Astrocyte (in vitro differentiated cells and primary cell): ENCODE measurements at regions not wholly inside any gene's neighbourhood (a gene's known extent, or its start where the extent isn't known, plus 50 kb on each side); places are given as distances from the start of the nearest gene placed in this dataset.

ENCODE experiments used
- DNase-seq: peaks from one replicate; pipeline ENCODE4 v3.0.0-alpha.2; 2010; ENCODE audit warnings: low read depth
- FAIRE-seq: peaks from 2 replicates; lab custom pipeline; 2011; peaks lifted over from hg19 to GRCh38; lab: Jason Lieb, UNC
- H2AFZ ChIP-seq: 2 replicates; pipeline ENCODE4 v1.6.0; 2012; ENCODE audit warnings: low read depth, low read length, inconsistent platforms
- H3K27ac ChIP-seq: 2 replicates; pipeline ENCODE4 v1.5.1; 2011; ENCODE audit warnings: low read depth, low read length, inconsistent platforms
- H3K27me3 ChIP-seq: 2 replicates; pipeline ENCODE4 v1.6.0; 2011; ENCODE audit warnings: low read length, inconsistent platforms; ENCODE audit not compliant: insufficient read depth
- H3K36me3 ChIP-seq: 2 replicates; pipeline ENCODE4 v1.5.1; 2011; ENCODE audit warnings: low read length, inconsistent platforms; ENCODE audit not compliant: insufficient read depth
- H3K4me1 ChIP-seq: 2 replicates; pipeline ENCODE4 v1.5.1; 2011; ENCODE audit warnings: low read length, inconsistent platforms; ENCODE audit not compliant: insufficient read depth
- H3K4me2 ChIP-seq: 2 replicates; pipeline ENCODE4 v1.6.0; 2012; ENCODE audit warnings: low read length, inconsistent platforms
- H3K4me3 ChIP-seq: 2 replicates; pipeline ENCODE4 v1.5.1; 2011; ENCODE audit warnings: low read depth, mild to moderate bottlenecking, low read length, inconsistent platforms; ENCODE audit not compliant: insufficient read depth
- H3K79me2 ChIP-seq: 2 replicates; pipeline ENCODE4 v1.6.0; 2012; ENCODE audit warnings: mild to moderate bottlenecking, low read length, inconsistent platforms; ENCODE audit not compliant: insufficient read depth
- H3K9ac ChIP-seq: 2 replicates; pipeline ENCODE4 v1.6.0; 2012; ENCODE audit warnings: mild to moderate bottlenecking, low read length, inconsistent platforms
- H3K9me3 ChIP-seq: 2 replicates; pipeline ENCODE4 v1.5.1; 2012; ENCODE audit warnings: low read depth, mild to moderate bottlenecking, low read length, inconsistent platforms; ENCODE audit not compliant: insufficient read depth
- H4K20me1 ChIP-seq: 2 replicates; pipeline ENCODE4 v1.6.0; 2012; ENCODE audit warnings: low read length, inconsistent platforms; ENCODE audit not compliant: insufficient read depth
- H3K27ac Mint-ChIP-seq: one replicate; pipeline ENCODE4 v1.8.0; 2021; ENCODE audit warnings: mild to moderate bottlenecking, mixed read lengths; ENCODE audit not compliant: unreplicated experiment
- H3K27me3 Mint-ChIP-seq: one replicate; pipeline ENCODE4 v1.8.0; 2021; ENCODE audit warnings: low read depth, mixed read lengths; ENCODE audit not compliant: unreplicated experiment
- H3K36me3 Mint-ChIP-seq: one replicate; pipeline ENCODE4 v1.8.0; 2021; ENCODE audit warnings: low read depth, mixed read lengths; ENCODE audit not compliant: unreplicated experiment
- H3K4me1 Mint-ChIP-seq: one replicate; pipeline ENCODE4 v1.8.0; 2021; ENCODE audit warnings: low read depth, mixed read lengths; ENCODE audit not compliant: unreplicated experiment
- H3K4me3 Mint-ChIP-seq: one replicate; pipeline ENCODE4 v1.8.0; 2021; ENCODE audit warnings: mild to moderate bottlenecking, moderate library complexity, mixed read lengths; ENCODE audit not compliant: unreplicated experiment
- H3K9me3 Mint-ChIP-seq: one replicate; pipeline ENCODE4 v1.8.0; 2021; ENCODE audit warnings: mild to moderate bottlenecking, mixed read lengths; ENCODE audit not compliant: unreplicated experiment
- EZH2 ChIP-seq: IDR thresholded peaks from 2 replicates; pipeline ENCODE4 v1.6.1; 2012; ENCODE audit warnings: mild to moderate bottlenecking, low read length, inconsistent platforms; ENCODE audit not compliant: insufficient read depth
- TF ChIP-seq, protein P1 (sequence below): IDR thresholded peaks from 2 replicates; pipeline ENCODE4 v1.5.1; 2011; ENCODE audit warnings: low read depth, mild to moderate bottlenecking, inconsistent platforms, low read length, moderate library complexity; ENCODE audit not compliant: insufficient read depth

DNA sequence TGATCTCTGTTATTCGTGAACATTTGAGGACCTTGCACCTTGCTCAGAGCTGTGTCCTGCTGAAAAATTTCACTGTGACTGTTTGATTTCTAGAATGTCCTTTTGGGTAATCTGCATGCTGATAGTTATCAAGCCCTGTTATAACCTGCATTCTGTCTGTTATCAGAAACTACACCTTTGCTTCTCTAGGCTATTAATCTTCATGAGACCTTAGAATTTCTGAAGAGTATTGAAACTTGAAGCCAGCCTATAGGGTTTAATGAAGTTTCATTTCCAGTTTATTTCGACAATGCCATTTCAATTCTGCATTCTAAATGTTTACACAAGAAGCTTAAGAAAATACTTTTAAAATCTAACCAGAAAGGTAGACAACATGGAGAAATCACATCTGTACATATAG lies 856.2 kb downstream of the SORCS1 start:
- no peaks in the 10 kb centered on the region for H3K4me1 Mint-ChIP-seq
- H3K9me3 Mint-ChIP-seq = no peaks in the 10 kb centered on the region
- Histone ChIP-seq H3K4me2 (no peak overlapping the region), H3K27ac (no peak overlapping the region), H3K9me3 (no peaks in the 10 kb centered on the region), H3K79me2 (no peaks in the 10 kb centered on the region), H3K36me3 (no peaks in the 10 kb centered on the region), H3K4me3 (no peak overlapping the region), H2AFZ (no peak overlapping the region), H4K20me1 (no peaks in the 10 kb centered on the region), H3K9ac (no peak overlapping the region), H3K4me1 (no peaks in the 10 kb centered on the region), H3K27me3 (no peaks in the 10 kb centered on the region)
- DNase-seq (no peak), FAIRE-seq (no peak)
- no peak overlapping the region for H3K27ac Mint-ChIP-seq
- H3K36me3 Mint-ChIP-seq = no peaks in the 10 kb centered on the region
- no peaks in the 10 kb centered on the region for H3K27me3 Mint-ChIP-seq
- H3K4me3 Mint-ChIP-seq = no peak overlapping the region
- TF ChIP-seq, protein P1, sequence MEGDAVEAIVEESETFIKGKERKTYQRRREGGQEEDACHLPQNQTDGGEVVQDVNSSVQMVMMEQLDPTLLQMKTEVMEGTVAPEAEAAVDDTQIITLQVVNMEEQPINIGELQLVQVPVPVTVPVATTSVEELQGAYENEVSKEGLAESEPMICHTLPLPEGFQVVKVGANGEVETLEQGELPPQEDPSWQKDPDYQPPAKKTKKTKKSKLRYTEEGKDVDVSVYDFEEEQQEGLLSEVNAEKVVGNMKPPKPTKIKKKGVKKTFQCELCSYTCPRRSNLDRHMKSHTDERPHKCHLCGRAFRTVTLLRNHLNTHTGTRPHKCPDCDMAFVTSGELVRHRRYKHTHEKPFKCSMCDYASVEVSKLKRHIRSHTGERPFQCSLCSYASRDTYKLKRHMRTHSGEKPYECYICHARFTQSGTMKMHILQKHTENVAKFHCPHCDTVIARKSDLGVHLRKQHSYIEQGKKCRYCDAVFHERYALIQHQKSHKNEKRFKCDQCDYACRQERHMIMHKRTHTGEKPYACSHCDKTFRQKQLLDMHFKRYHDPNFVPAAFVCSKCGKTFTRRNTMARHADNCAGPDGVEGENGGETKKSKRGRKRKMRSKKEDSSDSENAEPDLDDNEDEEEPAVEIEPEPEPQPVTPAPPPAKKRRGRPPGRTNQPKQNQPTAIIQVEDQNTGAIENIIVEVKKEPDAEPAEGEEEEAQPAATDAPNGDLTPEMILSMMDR = no peak
- TF ChIP-seq EZH2 = no peak

DNA sequence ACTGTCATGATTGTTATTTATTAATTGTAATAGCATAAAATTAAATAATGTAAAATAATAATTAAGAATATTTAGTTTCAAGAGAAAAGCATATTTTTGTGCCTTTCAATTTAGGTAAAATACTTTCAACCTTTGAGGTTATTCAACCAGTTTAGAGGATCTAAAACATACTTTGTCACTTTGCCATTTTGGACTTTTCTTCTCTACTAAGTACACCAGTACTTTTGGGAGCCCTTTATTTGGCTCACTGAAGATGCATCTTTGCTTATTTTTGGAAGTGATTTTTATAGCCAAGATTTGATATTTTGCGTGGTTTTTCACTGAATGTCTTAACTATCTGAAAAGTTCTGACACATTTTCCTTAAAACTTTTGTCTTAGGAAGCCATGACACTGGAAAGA lies 860.5 kb downstream of the SORCS1 start:
- Mint-ChIP-seq H3K27me3 (no peaks in the 10 kb centered on the region), H3K36me3 (no peaks in the 10 kb centered on the region), H3K9me3 (no peaks in the 10 kb centered on the region), H3K4me3 (no peak overlapping the region), H3K27ac (no peak overlapping the region), H3K4me1 (no peaks in the 10 kb centered on the region)
- Histone ChIP-seq H3K36me3 (no peaks in the 10 kb centered on the region), H3K9me3 (no peaks in the 10 kb centered on the region), H3K4me1 (no peaks in the 10 kb centered on the region), H3K79me2 (no peaks in the 10 kb centered on the region), H3K4me2 (no peak overlapping the region), H2AFZ (no peak overlapping the region), H3K27ac (no peak overlapping the region), H4K20me1 (no peaks in the 10 kb centered on the region), H3K4me3 (no peak overlapping the region), H3K9ac (no peak overlapping the region), H3K27me3 (no peaks in the 10 kb centered on the region)
- TF ChIP-seq EZH2 = no peak
- TF ChIP-seq, protein P1 = no peak
- no peak for DNase-seq
- FAIRE-seq = no peak

DNA sequence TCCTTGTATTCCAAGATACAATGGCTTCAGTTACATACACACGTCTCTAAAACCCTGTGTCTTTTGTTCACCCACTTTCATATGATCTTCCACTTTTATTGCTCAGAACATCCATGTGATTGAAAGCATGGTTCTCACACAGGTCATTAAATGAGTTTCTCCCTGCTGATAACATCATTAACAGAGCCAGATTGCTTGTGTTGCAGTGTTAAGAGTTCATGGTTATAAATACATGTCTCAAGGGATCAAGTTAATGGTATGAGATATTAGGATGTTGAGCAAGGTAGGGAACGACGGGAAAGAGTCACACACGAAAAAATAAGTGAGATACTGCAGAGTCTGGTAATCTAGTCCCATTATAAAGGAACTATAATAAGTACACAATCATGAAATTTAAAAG lies 861.5 kb downstream of the SORCS1 start:
- no peaks in the 10 kb centered on the region for H3K79me2 ChIP-seq
- Mint-ChIP-seq H3K4me3 (no peak overlapping the region), H3K27me3 (no peaks in the 10 kb centered on the region), H3K27ac (no peak overlapping the region), H3K36me3 (no peaks in the 10 kb centered on the region), H3K4me1 (no peaks in the 10 kb centered on the region), H3K9me3 (no peaks in the 10 kb centered on the region)
- H3K36me3 ChIP-seq = no peaks in the 10 kb centered on the region
- H3K4me1 ChIP-seq = no peaks in the 10 kb centered on the region
- no peak overlapping the region for H3K4me3 ChIP-seq
- no peaks in the 10 kb centered on the region for H3K9me3 ChIP-seq
- no peak overlapping the region for H3K4me2 ChIP-seq
- DNase-seq (no peak), FAIRE-seq (no peak)
- no peak for TF ChIP-seq EZH2
- TF ChIP-seq, protein P1 = no peak
- H4K20me1 ChIP-seq = no peaks in the 10 kb centered on the region
- H3K27me3 ChIP-seq = no peaks in the 10 kb centered on the region
- H3K9ac ChIP-seq = no peak overlapping the region
- no peak overlapping the region for H3K27ac ChIP-seq
- no peak overlapping the region for H2AFZ ChIP-seq
